ENCODE measurements at regions not wholly inside any gene's neighbourhood (a gene's known extent, or its start where the extent isn't known, plus 50 kb on each side); places are given as distances from the start of the nearest gene placed in this dataset.
"Not testable (repeated sequence)": the region's sequence is repeated elsewhere in the genome, so short reads cannot be mapped to it uniquely, and the experiment has no call there.

GRCh38 chr20:55678970-55679667 is 326.2 kb downstream of the CBLN4 start:
- DNase-seq, result no peak

DNA sequence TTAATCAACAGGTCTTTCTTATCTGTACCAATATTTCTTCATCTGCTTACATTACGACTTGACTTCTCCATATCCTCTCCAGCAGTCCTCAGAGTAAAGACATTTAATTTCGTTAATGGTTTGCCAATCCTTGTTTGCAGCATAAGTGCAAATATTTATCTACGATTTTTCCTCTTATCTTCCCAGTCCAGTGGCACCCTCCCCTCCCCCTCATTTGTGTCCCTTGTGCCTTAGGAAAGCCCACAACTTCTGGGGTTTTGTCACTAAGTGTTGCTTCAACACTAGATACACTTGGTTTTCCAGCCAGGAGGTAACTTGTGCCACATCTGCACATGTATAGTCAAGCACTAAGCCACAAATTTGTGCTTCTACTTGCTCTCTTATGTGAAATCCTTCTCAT is 327.2 kb downstream of the CBLN4 start:
- no peak for DNase-seq

GRCh38 chr20:55677011-55677410 is 328.3 kb downstream of the CBLN4 start:
- no peak for DNase-seq

GRCh38 chr20:55676097-55676496 is 329.2 kb downstream of the CBLN4 start:
- no peak for DNase-seq

- DNase-seq, result no peak
Observed at GRCh38 chr20:55668631-55669030, 336.7 kb downstream of the CBLN4 start.

- no peak for DNase-seq
Observed at GRCh38 chr20:55667955-55668354, 337.4 kb downstream of the CBLN4 start.

DNA sequence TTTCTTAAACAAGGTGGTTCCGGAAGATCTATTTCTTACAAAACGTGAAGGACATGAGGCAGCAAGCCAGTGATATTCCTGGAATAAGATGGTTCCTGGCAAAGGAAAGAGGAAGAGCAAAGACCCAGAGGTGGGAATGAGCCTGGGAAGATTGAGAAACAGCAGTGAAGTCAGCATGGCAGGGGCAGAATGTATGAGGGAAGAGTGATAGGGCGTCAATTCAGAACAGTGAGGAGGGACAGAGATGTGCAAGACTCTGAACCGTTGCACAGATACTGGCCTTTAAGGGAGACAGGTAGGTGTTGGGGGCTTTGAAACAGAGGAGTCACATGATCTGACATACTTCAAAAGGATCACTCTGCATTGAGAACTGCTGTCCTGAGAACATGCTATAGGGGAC is 338.3 kb downstream of the CBLN4 start:
- DNase-seq, result no peak

GRCh38 chr20:55656231-55656775 is 349.0 kb downstream of the CBLN4 start:
- DNase-seq, result no peak

DNA sequence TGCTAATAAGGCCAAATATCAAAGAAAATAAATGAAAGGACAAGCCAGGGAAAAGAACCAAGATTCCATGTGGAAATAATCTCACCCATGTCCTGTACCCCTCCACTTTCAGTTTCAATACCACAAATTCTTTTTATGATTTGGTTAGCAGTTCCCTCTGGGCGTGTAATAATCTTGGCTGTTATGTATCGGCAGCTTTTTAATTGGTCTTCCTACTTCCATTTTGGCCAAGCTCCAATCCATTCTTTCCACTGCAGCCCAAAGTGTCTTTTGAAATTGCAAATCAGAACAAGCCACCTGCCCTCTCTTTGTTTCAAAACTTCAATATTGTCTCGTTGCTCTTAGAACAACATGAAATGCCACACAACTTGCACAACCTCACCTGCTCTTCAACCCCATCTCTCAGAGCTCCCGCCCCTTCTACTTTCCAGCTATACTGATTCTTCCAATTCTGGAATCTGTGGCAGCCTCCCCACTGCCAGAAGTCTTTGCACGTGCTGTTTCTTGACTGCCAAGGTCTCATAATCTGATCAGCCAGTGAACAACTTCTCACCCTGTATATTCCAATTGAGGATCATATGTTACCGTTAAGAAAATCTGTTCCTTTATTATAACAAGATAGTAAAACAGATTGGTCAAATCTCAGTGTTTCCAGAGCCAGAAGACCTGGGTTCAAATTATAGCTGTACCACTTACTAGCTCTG is 354.5 kb downstream of the CBLN4 start:
- DNase-seq, result no peak

DNA sequence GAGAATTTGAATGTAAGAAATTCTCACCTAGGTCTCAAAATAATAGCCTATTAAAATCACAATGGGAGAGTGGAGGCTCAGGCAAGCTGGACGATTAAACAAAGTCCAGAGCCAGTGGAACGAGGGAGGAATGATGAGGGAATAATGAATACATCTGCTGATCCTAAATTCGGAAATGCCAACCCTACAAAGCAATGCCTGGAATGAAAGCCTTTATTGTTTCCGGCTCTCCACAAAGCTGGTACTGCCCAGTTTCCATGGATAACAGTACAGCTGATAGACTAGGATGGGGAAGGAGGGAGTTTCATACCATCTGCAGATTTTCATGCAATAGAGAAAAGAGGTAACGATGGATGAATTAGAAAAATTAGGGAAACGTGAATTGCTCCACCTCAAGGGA is 356.1 kb downstream of the CBLN4 start:
- no peak for DNase-seq

GRCh38 chr20:55646851-55647250 is 358.5 kb downstream of the CBLN4 start:
- no peak for DNase-seq

GRCh38 chr20:55641497-55641896 is 363.8 kb downstream of the CBLN4 start:
- no peak for DNase-seq

DNA sequence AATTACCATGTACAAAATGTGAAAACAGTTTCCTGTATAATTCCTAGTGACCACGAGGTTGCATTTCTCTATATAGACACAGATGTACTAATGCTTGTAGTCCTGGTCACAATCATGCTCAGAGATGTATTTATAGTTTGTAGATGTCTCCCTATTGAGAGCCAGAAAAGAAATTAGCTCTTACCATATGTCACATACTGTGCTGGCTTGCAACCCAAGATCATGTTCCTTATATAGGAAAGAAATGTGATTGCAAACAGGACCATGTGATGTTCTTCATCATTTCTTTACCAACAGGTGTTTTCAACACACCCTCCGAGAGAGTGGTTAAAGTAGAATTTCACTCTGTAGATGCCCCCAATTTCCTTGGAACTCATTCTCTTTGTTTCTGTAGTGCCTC is 369.4 kb downstream of the CBLN4 start:
- DNase-seq, result no peak

DNA sequence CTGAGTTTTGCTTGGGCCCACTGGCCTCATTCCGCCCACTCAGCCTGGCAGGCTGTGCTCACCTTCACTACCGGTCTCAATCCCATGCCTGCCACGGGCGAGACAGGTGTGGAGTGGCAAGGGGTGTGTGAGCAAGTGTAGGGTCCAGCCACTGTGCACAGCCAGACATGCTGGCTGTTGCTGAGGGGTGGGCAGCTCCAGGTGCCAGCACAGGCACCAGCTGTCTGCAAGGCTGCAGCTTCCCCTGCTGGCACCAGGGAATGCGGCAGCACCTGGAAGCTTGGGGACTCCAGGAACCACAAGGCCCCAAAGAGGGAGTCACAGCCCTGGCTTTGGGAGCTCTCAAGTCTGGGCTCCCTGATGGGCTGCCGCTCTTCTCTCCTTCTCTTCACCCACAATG is 372.7 kb downstream of the CBLN4 start:
- DNase-seq, result no peak

- not testable (repeated sequence) for DNase-seq
Observed at GRCh38 chr20:55629143-55629542, 376.2 kb downstream of the CBLN4 start.

- no peak for DNase-seq
Observed at GRCh38 chr20:55626716-55627115, 378.6 kb downstream of the CBLN4 start.

DNA sequence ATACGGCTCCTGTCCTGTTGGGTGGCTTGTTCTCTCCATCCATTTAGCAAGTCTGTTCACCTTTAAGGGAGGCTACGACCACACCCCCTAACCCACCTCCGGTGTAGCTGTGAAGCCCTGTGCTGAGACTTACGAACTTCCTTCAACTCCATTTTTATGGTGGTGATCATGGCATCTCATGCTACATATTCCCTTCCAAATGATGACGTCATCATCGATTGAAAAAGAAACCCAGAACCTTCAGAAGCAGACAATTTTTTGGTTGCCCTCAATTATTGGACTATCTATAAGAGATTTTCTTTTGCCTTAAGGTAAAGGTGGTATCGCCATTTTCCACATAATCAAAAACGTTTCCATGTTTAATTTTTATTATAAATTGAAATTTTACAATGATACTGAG is 389.0 kb downstream of the CBLN4 start:
- no peak for DNase-seq

DNA sequence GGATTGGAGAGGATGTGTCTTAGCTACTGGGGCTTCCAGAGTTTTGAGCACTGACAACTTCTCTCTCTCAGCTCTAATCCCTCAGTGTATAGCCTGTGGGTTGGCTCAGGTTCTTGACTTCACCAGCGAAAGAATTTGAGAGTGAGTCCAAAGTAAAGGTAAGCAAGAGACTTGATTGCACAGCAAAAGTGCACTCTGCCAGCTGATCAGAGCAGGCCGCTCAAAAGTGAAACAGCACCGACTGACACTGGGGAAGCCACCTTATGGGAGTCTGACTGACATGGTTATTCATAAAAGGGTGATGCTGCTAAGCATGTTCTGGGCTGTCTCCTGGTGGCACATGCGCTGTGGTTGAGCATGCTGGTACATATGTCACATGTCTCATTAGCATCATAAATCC is 389.5 kb downstream of the CBLN4 start:
- no peak for DNase-seq

GRCh38 chr20:55614220-55614757 is 391.0 kb downstream of the CBLN4 start:
- no peak for DNase-seq

- no peak for DNase-seq
Observed at GRCh38 chr20:55610756-55611155, 394.6 kb downstream of the CBLN4 start.

DNA sequence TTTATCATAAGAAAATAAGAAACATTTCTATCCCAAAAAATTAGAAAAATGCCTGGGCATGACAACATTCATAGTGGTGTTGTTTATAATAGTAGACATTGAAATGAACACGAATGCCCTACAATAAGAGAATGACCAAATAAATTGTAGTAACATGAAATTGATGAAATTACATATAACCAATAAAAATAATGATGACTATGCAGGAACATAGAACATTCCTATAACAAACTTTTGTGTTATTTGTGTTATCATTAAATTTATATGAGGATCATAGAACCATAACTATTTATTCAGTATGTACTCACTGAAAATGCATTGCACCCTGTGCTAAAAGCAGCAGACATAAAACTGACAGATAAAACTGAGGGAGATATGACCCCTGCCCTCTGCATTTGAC is 399.7 kb downstream of the CBLN4 start:
- DNase-seq, result no peak

GRCh38 chr20:55597526-55597925 is 407.8 kb downstream of the CBLN4 start:
- no peak for DNase-seq

DNA sequence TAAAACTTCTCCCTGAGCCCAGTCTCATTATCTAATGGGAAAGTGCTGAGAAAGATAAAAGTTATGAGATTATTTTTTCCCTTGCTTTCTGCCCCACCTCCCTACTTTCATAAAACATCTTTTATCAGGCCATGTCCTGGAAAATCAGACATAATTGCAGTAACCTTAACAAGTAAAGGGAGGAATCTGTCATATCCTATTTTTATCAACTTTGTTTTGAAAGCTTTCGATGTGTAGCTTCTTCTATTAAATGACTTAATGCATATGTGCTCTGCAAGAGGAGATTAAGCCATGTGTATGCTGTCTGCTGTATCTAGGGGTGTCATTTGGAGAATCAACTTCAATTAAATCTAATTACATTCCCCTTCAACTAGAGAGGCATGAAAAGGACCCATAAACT is 408.9 kb downstream of the CBLN4 start:
- DNase-seq, result no peak

DNA sequence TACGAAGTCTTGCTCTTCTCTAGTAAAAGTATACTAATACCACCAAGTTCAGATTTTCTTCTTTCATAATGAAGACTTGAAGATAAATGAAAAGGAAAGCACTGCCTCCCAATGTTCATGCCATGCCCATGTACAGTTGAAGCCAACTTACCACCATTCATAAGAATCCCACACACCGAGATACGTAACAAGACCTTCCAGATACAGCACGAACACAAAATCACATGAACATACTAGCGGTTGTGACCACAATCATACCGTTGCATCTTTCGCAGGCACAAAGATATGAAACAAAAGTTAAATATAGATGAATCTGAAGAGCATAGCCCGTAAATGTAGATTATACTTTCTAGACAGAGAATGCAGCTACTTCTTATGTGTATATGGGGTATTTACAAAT is 412.5 kb downstream of the CBLN4 start:
- DNase-seq, result no peak

All from COR-L47 (cell line).